Hepatocyte (in vitro differentiated cells): ENCODE measurements at regions not wholly inside any gene's neighbourhood (a gene's known extent, or its start where the extent isn't known, plus 50 kb on each side); places are given as distances from the start of the nearest gene placed in this dataset.

ENCODE experiments used
- DNase-seq: peaks from one replicate; pipeline ENCODE4 v3.0.0-alpha.2; 2016; ENCODE audit warnings: low spot score
- H2AFZ ChIP-seq: fragments of 200-600 bp; sonication (generic); 2 replicates; pipeline ENCODE4 v1.6.0; 2016; ENCODE audit warnings: antibody characterized with exemption, mild to moderate bottlenecking
- H3K27ac ChIP-seq: fragments of 200-600 bp; sonication (generic); 2 replicates; pipeline ENCODE4 v1.5.1; 2016; ENCODE audit warnings: mild to moderate bottlenecking
- H3K27me3 ChIP-seq: fragments of 200-600 bp; sonication (generic); 2 replicates; pipeline ENCODE4 v1.6.1; 2016
- H3K36me3 ChIP-seq: fragments of 200-600 bp; sonication (generic); replicated peaks from 2 replicates; pipeline ENCODE4 v1.5.1; 2016; ENCODE audit warnings: low read depth; ENCODE audit not compliant: insufficient read depth
- H3K4me1 ChIP-seq: fragments of 200-600 bp; sonication (generic); 2 replicates; pipeline ENCODE4 v1.5.1; 2016; ENCODE audit warnings: mild to moderate bottlenecking, moderate library complexity; ENCODE audit not compliant: insufficient read depth
- H3K4me2 ChIP-seq: fragments of 200-600 bp; sonication (generic); 2 replicates; pipeline ENCODE4 v1.6.0; 2016
- H3K4me3 ChIP-seq: fragments of 200-600 bp; sonication (generic); 2 replicates; pipeline ENCODE4 v1.5.1; 2016; ENCODE audit warnings: mild to moderate bottlenecking
- H3K79me2 ChIP-seq: fragments of 200-600 bp; sonication (generic); 2 replicates; pipeline ENCODE4 v1.6.0; 2017; ENCODE audit warnings: mild to moderate bottlenecking
- H3K9me2 ChIP-seq: fragments of 200-600 bp; sonication (generic); replicated peaks from 2 replicates; pipeline ENCODE4 v1.6.0; 2017; ENCODE audit warnings: mild to moderate bottlenecking; ENCODE audit not compliant: insufficient read depth
- H3K9me3 ChIP-seq: fragments of 200-600 bp; sonication (generic); 2 replicates; pipeline ENCODE4 v1.5.1; 2016; ENCODE audit warnings: low read depth, mild to moderate bottlenecking
- H4K20me1 ChIP-seq: fragments of 200-600 bp; sonication (generic); 2 replicates; pipeline ENCODE4 v1.6.0; 2016; ENCODE audit warnings: mild to moderate bottlenecking; ENCODE audit not compliant: insufficient read depth, poor library complexity, severe bottlenecking
- EZH2 ChIP-seq: fragments of 200-600 bp; sonication (generic); IDR thresholded peaks from 2 replicates; pipeline ENCODE4 v1.6.1; 2016; ENCODE audit warnings: antibody characterized with exemption, mild to moderate bottlenecking, borderline replicate concordance
- EZH2phosphoT487 ChIP-seq: fragments of 200-600 bp; sonication (generic); IDR thresholded peaks from one replicate; pipeline ENCODE4 v1.6.1; 2018; ENCODE audit warnings: antibody characterized with exemption, mild to moderate bottlenecking, low read depth, moderate library complexity; ENCODE audit not compliant: unreplicated experiment, severe bottlenecking
- WGBS: methylation state at CpG from one replicate; pipeline ENCODE4 v1.1.6; 2016; ENCODE audit warnings: low lambda C conversion rate; ENCODE audit errors: missing lambda C conversion rate; 5-methylcytosine and 5-hydroxymethylcytosine counted together
- TF ChIP-seq, protein P1 (sequence below): fragments of 200-600 bp; sonication (generic); IDR thresholded peaks from 2 replicates; pipeline ENCODE4 v1.5.1; 2016; ENCODE audit warnings: antibody characterized with exemption, mild to moderate bottlenecking; ENCODE audit not compliant: poor library complexity

DNA sequence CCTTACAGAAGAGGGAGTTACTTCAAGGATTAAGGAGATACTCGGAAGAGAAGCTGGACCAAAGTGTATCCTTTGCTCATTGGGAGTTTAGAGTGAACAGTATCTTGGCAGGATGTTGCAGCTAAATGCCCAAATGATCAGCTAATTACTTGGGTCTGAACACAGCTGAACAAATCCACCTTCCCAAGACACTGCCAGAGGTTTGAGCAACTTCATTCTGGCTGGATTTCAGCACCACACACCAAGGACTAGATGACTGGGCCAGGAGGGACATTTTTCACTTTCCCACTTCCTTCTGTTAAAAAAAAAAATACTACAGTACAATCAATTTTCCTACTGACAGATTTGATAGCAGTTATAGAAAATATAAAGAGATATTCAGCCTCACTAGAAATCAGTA, 324.6 kb downstream of the MID1IP1 start:
- TF ChIP-seq EZH2phosphoT487 (no peak), EZH2 (no peak)
- TF ChIP-seq, protein P1, sequence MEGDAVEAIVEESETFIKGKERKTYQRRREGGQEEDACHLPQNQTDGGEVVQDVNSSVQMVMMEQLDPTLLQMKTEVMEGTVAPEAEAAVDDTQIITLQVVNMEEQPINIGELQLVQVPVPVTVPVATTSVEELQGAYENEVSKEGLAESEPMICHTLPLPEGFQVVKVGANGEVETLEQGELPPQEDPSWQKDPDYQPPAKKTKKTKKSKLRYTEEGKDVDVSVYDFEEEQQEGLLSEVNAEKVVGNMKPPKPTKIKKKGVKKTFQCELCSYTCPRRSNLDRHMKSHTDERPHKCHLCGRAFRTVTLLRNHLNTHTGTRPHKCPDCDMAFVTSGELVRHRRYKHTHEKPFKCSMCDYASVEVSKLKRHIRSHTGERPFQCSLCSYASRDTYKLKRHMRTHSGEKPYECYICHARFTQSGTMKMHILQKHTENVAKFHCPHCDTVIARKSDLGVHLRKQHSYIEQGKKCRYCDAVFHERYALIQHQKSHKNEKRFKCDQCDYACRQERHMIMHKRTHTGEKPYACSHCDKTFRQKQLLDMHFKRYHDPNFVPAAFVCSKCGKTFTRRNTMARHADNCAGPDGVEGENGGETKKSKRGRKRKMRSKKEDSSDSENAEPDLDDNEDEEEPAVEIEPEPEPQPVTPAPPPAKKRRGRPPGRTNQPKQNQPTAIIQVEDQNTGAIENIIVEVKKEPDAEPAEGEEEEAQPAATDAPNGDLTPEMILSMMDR: no peak
- Histone ChIP-seq H3K9me2 (no peaks in the 10 kb centered on the region), H3K4me3 (no peak overlapping the region), H3K27me3 (no peaks in the 10 kb centered on the region), H3K79me2 (no peaks in the 10 kb centered on the region), H4K20me1 (no peaks in the 10 kb centered on the region), H3K27ac (no peak overlapping the region), H3K9me3 (no peaks in the 10 kb centered on the region), H3K36me3 (no peaks in the 10 kb centered on the region), H3K4me2 (no peak overlapping the region), H2AFZ (no peak overlapping the region), H3K4me1 (no peaks in the 10 kb centered on the region)
- 75% methylated on average over 1 of the region's 1 CpG for WGBS
- no peak for DNase-seq

DNA sequence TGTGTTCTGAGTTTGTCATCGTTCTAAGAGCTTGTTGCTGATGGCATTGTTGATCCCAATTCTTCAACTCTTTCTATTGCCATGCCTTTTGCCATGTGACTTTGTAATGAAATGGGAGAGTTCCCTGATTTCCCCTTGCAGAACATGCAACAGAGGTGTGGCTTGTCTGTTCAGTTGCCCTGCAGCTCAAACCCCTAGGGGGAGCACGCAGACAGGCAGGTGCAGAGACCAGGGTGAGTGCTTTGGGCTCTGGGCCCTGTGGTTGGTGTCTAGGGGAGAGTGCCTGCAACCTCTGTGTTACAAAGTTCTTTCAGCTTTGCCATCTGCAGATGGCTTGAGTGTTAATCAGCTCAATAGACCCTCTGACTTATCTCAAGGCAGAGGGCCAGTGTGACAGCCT, 332.7 kb downstream of the MID1IP1 start:
- H3K9me2 ChIP-seq: no peaks in the 10 kb centered on the region
- 36% methylated on average over 2 of the region's 2 CpGs for WGBS
- H3K79me2 ChIP-seq: no peaks in the 10 kb centered on the region
- peak; percentile 15 for DNase-seq
- H3K4me2 ChIP-seq: no peak overlapping the region
- H3K4me3 ChIP-seq: no peak overlapping the region
- no peak overlapping the region for H3K27ac ChIP-seq
- no peaks in the 10 kb centered on the region for H3K27me3 ChIP-seq
- H3K4me1 ChIP-seq: no peaks in the 10 kb centered on the region
- TF ChIP-seq EZH2 (no peak), EZH2phosphoT487 (no peak)
- TF ChIP-seq, protein P1: no peak
- no peak overlapping the region for H2AFZ ChIP-seq
- no peaks in the 10 kb centered on the region for H4K20me1 ChIP-seq
- H3K36me3 ChIP-seq: no peaks in the 10 kb centered on the region
- no peaks in the 10 kb centered on the region for H3K9me3 ChIP-seq

DNA sequence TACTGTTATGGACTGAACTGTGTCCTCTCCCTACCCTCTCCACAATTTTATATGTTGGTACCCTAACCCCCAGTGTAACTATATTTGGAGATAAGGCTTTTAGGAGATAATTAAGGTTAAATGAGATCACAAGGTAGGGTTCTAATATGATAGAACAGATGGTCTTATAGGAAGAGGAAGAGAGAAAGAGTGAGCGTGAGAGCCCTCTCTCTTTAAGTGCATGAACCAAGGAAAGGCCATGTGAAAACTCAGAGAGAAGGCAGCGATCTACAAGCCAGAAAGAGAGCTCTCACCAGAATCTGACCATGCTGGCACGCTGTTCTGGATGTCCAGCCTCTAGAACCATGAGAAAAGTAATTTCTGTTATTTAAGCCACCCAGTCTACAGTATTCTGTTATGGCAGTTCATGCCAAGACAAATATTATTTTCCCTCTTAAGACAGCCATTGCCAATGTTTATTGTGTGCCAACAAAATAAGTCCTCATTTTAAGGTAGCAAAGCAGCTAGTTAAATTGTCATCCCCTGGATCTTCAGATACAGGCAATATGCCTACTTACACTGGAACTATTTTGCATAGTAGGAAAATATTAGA, 336.2 kb downstream of the MID1IP1 start:
- Histone ChIP-seq H3K9me2 (no peaks in the 10 kb centered on the region), H3K9me3 (no peaks in the 10 kb centered on the region), H3K4me1 (no peaks in the 10 kb centered on the region), H3K27ac (no peak overlapping the region), H3K4me3 (no peak overlapping the region), H3K79me2 (no peaks in the 10 kb centered on the region), H4K20me1 (no peaks in the 10 kb centered on the region), H3K27me3 (no peaks in the 10 kb centered on the region), H2AFZ (no peak overlapping the region), H3K36me3 (no peaks in the 10 kb centered on the region), H3K4me2 (no peak overlapping the region)
- DNase-seq: no peak
- 52% methylated on average over 3 of the region's 3 CpGs for WGBS
- TF ChIP-seq, protein P1: no peak
- TF ChIP-seq EZH2: no peak
- TF ChIP-seq EZH2phosphoT487: no peak
